Gastroesophageal sphincter (tissue), 4 donors: ENCODE measurements at regions not wholly inside any gene's neighbourhood (a gene's known extent, or its start where the extent isn't known, plus 50 kb on each side); places are given as distances from the start of the nearest gene placed in this dataset.

Source experiments
- ATAC-seq: fragments of 150-250 bp; one replicate; pipeline ENCODE4 v1.9.1; 2016; ENCODE audit warnings: mild to moderate bottlenecking, moderate library complexity
- H3K27ac ChIP-seq, 4 donors: fragments of 200-600 bp; sonication (generic) in 3 of 4; 1 replicate in 3 of 4; 2 replicates in 1 of 4; pipeline ENCODE4 v1.5.1; 2016 to 2019
- H3K27me3 ChIP-seq: fragments of 200-600 bp; sonication (generic); one replicate; pipeline ENCODE4 v1.5.1; 2019
- H3K36me3 ChIP-seq, 2 donors: fragments of 200-600 bp; sonication (generic); one replicate each; pipeline ENCODE4 v1.5.1; 2019; ENCODE audit warnings: control low read depth in 1 of 2
- H3K4me1 ChIP-seq, 3 donors: fragments of 200-600 bp; sonication (generic); 1 replicate in 2 of 3; 2 replicates in 1 of 3; pipeline ENCODE4 v1.5.1; 2016 to 2019; ENCODE audit warnings: control low read depth in 2 of 3
- H3K4me3 ChIP-seq, 2 donors: fragments of 200-600 bp; sonication (generic); one replicate each; pipeline ENCODE4 v1.5.1; 2019; ENCODE audit warnings: mild to moderate bottlenecking in 1 of 2, moderate library complexity in 1 of 2
- H3K9me3 ChIP-seq, 3 donors: fragments of 200-600 bp; sonication (generic); one replicate each; pipeline ENCODE4 v1.5.1; 2017 to 2019; ENCODE audit warnings: control low read depth in 2 of 3
- CTCF ChIP-seq, 4 experiments: fragments of 200-600 bp in 2 of 4; fragments of 450-650 bp in 2 of 4; sonication (generic) in 1 of 4; IDR thresholded peaks; one replicate each; pipeline ENCODE4 v1.5.1; 2017 to 2019; ENCODE audit warnings: antibody characterized with exemption in 4 of 4, mild to moderate bottlenecking in 2 of 4, moderate library complexity in 2 of 4
- EP300 ChIP-seq: sonication (generic); formaldehyde crosslinking; IDR thresholded peaks from one replicate; pipeline ENCODE4 v1.6.1; 2017; ENCODE audit warnings: antibody characterized with exemption, mild to moderate bottlenecking
- POLR2A ChIP-seq, 2 donors: fragments of 450-650 bp; IDR thresholded peaks; one replicate each; pipeline ENCODE4 v1.6.1; 2017; ENCODE audit warnings: antibody characterized with exemption in 2 of 2, mild to moderate bottlenecking in 2 of 2, moderate library complexity in 1 of 2
- POLR2AphosphoS5 ChIP-seq: sonication (generic); formaldehyde crosslinking; IDR thresholded peaks from one replicate; pipeline ENCODE4 v1.6.1; 2017; ENCODE audit warnings: antibody characterized with exemption
- WGBS, 2 donors: methylation state at CpG; one replicate each; pipeline ENCODE4 v1.1.5; 2018; ENCODE audit warnings: low coverage in 1 of 2; 5-methylcytosine and 5-hydroxymethylcytosine counted together

GRCh38 chr9:126058011-126058531 is 268.6 kb upstream of the MVB12B start:
- no peaks in the 10 kb centered on the region for H3K9me3 ChIP-seq
- no peak for ATAC-seq
- no peak for TF ChIP-seq POLR2AphosphoS5
- no peak for TF ChIP-seq EP300
- no peak for TF ChIP-seq POLR2A (IDR thresholded peaks at IDR 0.05)
- TF ChIP-seq CTCF (IDR thresholded peaks at IDR 0.05) = no peak
- no peaks in the 10 kb centered on the region for H3K36me3 ChIP-seq
- H3K4me3 ChIP-seq = no peak overlapping the region
- 45 to 51% methylated on average over 9 of the region's 9 CpGs for WGBS, 2 donors
- peaks cover 11% of the 10 kb centered on the region for H3K27me3 ChIP-seq
- H3K27ac ChIP-seq = no peak overlapping the region
- H3K4me1 ChIP-seq = peaks cover 0 to 14% (median 0%) of the 10 kb centered on the region in 3 donors

DNA sequence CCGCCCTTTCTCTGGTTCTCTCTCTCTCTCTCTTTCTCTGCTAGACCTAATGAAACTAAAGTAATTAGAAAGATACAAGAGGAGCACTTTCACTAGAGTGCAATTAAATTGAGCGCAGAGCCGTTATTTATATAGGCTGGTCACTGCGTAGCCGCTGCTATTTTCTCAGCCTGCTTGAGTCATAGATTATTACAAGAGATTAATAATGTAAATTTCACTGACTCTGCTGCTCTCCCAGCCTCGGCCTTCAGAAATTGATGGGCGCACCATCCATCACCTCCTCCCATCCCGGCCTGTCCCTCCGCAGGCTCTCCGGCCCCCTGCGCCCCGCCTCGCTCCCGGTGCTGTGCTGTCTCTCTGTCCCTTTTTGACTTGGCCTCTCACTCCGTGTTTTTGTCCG is 268.0 kb upstream of the MVB12B start:
- Histone ChIP-seq H3K4me3 (no peak overlapping the region), H3K4me1 (peaks cover 0 to 14% (median 0%) of the 10 kb centered on the region in 3 donors), H3K9me3 (no peaks in the 10 kb centered on the region), H3K27ac (no peak overlapping the region), H3K27me3 (peaks cover 5% of the 10 kb centered on the region), H3K36me3 (no peaks in the 10 kb centered on the region)
- 59 to 71% methylated on average over 13 of the region's 16 CpGs for WGBS, 2 donors
- no peak for ATAC-seq
- no peak for TF ChIP-seq POLR2AphosphoS5
- no peak for TF ChIP-seq CTCF (IDR thresholded peaks at IDR 0.05)
- no peak for TF ChIP-seq EP300
- no peak for TF ChIP-seq POLR2A (IDR thresholded peaks at IDR 0.05)

- Histone ChIP-seq H3K9me3 (no peaks in the 10 kb centered on the region), H3K4me3 (no peak overlapping the region), H3K27ac (no peak overlapping the region), H3K4me1 (peaks cover 0 to 12% (median 0%) of the 10 kb centered on the region in 3 donors), H3K27me3 (peaks cover 11% of the 10 kb centered on the region), H3K36me3 (no peaks in the 10 kb centered on the region)
- ATAC-seq = no peak
- WGBS, 2 donors = 60 to 71% methylated on average over 1 of the region's 5 CpGs
- TF ChIP-seq POLR2A (IDR thresholded peaks at IDR 0.05) (no peak), CTCF (IDR thresholded peaks at IDR 0.05) (no peak), EP300 (no peak), POLR2AphosphoS5 (no peak)
These were observed 265.1 kb upstream of the MVB12B start for GRCh38 chr9:126061575-126061974.

GRCh38 chr9:126062158-126062886 is 264.3 kb upstream of the MVB12B start:
- no peak overlapping the region for H3K4me3 ChIP-seq
- 88 to 92% methylated on average over 2 to 8 of the region's 11 CpGs for WGBS, 2 donors

More at GRCh38 chr9:126062158-126062886, 264.3 kb upstream of the MVB12B start:
- no peak for ATAC-seq
- Histone ChIP-seq H3K36me3 (no peaks in the 10 kb centered on the region), H3K27ac (no peak overlapping the region), H3K9me3 (no peaks in the 10 kb centered on the region), H3K27me3 (peaks cover 17% of the 10 kb centered on the region), H3K4me1 (peaks cover 0 to 5% (median 0%) of the 10 kb centered on the region in 3 donors)
- no peak for TF ChIP-seq POLR2A (IDR thresholded peaks at IDR 0.05)
- TF ChIP-seq EP300 = no peak
- TF ChIP-seq POLR2AphosphoS5 = no peak
- TF ChIP-seq CTCF (IDR thresholded peaks at IDR 0.05) = no peak
